HG03280 (cell line): ENCODE measurements at regions not wholly inside any gene's neighbourhood (a gene's known extent, or its start where the extent isn't known, plus 50 kb on each side); places are given as distances from the start of the nearest gene placed in this dataset.

Experiments
- ATAC-seq: cut with Tn5 transposase; IDR thresholded peaks from one replicate; pipeline ENCODE4 v1.9.1; 2021; ENCODE audit warnings: mild to moderate bottlenecking, moderate library complexity; ENCODE audit not compliant: unreplicated experiment

- ATAC-seq, result no peak
These were observed 1123.3 kb upstream of the B3GALT2 start for GRCh38 chr1:194309697-194310096.

GRCh38 chr1:194309269-194309668, 1122.9 kb upstream of the B3GALT2 start:
- no peak for ATAC-seq

GRCh38 chr1:194300776-194301175, 1114.4 kb upstream of the B3GALT2 start:
- no peak for ATAC-seq

GRCh38 chr1:194300340-194300739, 1113.9 kb upstream of the B3GALT2 start:
- no peak for ATAC-seq

GRCh38 chr1:194298007-194298598, 1111.7 kb upstream of the B3GALT2 start:
- ATAC-seq, result no peak

- ATAC-seq, result no peak
These were observed 1110.7 kb upstream of the B3GALT2 start for GRCh38 chr1:194297094-194297493.

- no peak for ATAC-seq
These were observed 1109.8 kb upstream of the B3GALT2 start for GRCh38 chr1:194296201-194296600.

- ATAC-seq, result peak; percentile 91
These were observed 1109.3 kb upstream of the B3GALT2 start for GRCh38 chr1:194295685-194296084.

- ATAC-seq, result no peak
These were observed 1107.5 kb upstream of the B3GALT2 start for GRCh38 chr1:194293851-194294405.

GRCh38 chr1:194292966-194293365, 1106.6 kb upstream of the B3GALT2 start:
- ATAC-seq, result no peak

- ATAC-seq, result peak; percentile 98
These were observed 1103.3 kb upstream of the B3GALT2 start for GRCh38 chr1:194289569-194290266.

- ATAC-seq, result no peak
These were observed 1101.8 kb upstream of the B3GALT2 start for GRCh38 chr1:194288238-194288637.

- ATAC-seq, result no peak
These were observed 1095.0 kb upstream of the B3GALT2 start for GRCh38 chr1:194281376-194281775.

GRCh38 chr1:194280463-194280862, 1094.0 kb upstream of the B3GALT2 start:
- ATAC-seq, result no peak

- peak; percentile 92 for ATAC-seq
These were observed 1093.6 kb upstream of the B3GALT2 start for GRCh38 chr1:194279975-194280374.

- ATAC-seq, result no peak
These were observed 1091.5 kb upstream of the B3GALT2 start for GRCh38 chr1:194277927-194278326.

GRCh38 chr1:194273660-194274059, 1087.2 kb upstream of the B3GALT2 start:
- no peak for ATAC-seq

- no peak for ATAC-seq
These were observed 1082.4 kb upstream of the B3GALT2 start for GRCh38 chr1:194268839-194269238.

- no peak for ATAC-seq
These were observed 1080.6 kb upstream of the B3GALT2 start for GRCh38 chr1:194267021-194267420.

GRCh38 chr1:194256010-194256409, 1069.6 kb upstream of the B3GALT2 start:
- ATAC-seq, result no peak

- ATAC-seq, result no peak
These were observed 1065.8 kb upstream of the B3GALT2 start for GRCh38 chr1:194252199-194252598.

- no peak for ATAC-seq
These were observed 1054.8 kb upstream of the B3GALT2 start for GRCh38 chr1:194241215-194241614.
